ENCODE measurements at regions not wholly inside any gene's neighbourhood (a gene's known extent, or its start where the extent isn't known, plus 50 kb on each side); places are given as distances from the start of the nearest gene placed in this dataset.

DNA sequence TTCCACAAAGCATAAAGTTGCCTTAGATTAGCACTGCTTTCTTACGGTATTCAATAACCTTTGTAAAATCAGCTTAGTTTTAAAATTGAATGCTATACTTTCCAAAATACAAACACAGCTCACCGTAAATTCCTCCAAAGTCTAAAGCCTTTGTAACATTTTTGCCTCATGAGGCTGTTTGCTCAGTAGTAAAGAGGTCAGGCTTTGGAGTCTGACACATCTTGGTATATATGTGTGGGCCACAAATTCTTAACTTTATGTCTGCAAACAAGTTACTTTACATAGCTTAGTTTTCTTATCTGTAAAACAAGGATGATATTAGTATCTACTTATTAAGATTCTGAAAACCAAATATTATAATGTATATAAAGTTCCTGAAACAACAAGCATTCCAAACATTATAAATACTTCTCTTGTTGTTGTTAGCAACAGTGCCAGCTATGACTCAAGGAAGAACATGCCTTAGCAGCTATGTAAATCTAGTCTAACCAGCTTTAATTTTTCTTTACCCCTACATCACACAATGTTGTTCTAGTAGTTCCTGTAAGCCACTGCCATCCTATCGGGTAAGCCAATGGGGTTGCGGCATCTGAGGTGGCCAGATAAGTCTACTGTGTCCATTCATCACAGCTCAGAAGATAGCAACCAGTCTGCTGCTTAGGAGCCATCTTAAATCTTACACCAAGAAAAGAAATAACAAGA lies 709.0 kb downstream of the KLHL13 start:
- Histone ChIP-seq H2BK12ac (ENCODE audit: insufficient read length, low read depth, low read length) (no peak overlapping the region), H3K4me1 (ENCODE audit: insufficient read depth, low read length) (no peaks in the 10 kb centered on the region), H3K9me3 (ENCODE audit: control insufficient read depth, low read depth, low read length) (no peaks in the 10 kb centered on the region), H3K14ac (ENCODE audit: insufficient read depth, low read length) (no peak overlapping the region), H4K5ac (ENCODE audit: insufficient read length, low read depth, low read length) (no peak overlapping the region), H2BK120ac (ENCODE audit: low read depth, low read length, poor library complexity, severe bottlenecking) (no peak overlapping the region), H3K79me2 (ENCODE audit: insufficient read depth, low read length) (no peaks in the 10 kb centered on the region), H3K4me2 (ENCODE audit: insufficient read depth, insufficient read length, low read length) (no peak overlapping the region), H4K91ac (ENCODE audit: insufficient read length, low read depth, low read length) (no peak overlapping the region), H3K56ac (ENCODE audit: insufficient read length, low read depth, low read length) (no peak overlapping the region), H3T11ph (ENCODE audit: low read length) (no peak overlapping the region), H2BK15ac (ENCODE audit: low read depth, low read length) (no peak overlapping the region), H3K4ac (ENCODE audit: low read depth, low read length) (no peak overlapping the region), H2AFZ (ENCODE audit: low read length) (no peak overlapping the region), H3K18ac (ENCODE audit: insufficient read length, low read depth, low read length) (no peak overlapping the region), H3K23ac (ENCODE audit: insufficient read length, low read depth, low read length) (no peak overlapping the region), H3K27me3 (ENCODE audit: insufficient read depth, low read length) (no peaks in the 10 kb centered on the region), H2BK20ac (ENCODE audit: low read depth, low read length, poor library complexity, severe bottlenecking) (no peak overlapping the region), H3K9ac (ENCODE audit: extremely low read depth, insufficient read length, low read length) (no peak overlapping the region), H2BK5ac (ENCODE audit: insufficient read length, low read length) (no peak overlapping the region), H4K8ac (replicated peaks; ENCODE audit: insufficient read length, low read depth, low read length) (no peak overlapping the region), H3K23me2 (ENCODE audit: insufficient read length, low read depth, low read length, poor library complexity, severe bottlenecking) (no peaks in the 10 kb centered on the region), H4K20me1 (ENCODE audit: control insufficient read depth, insufficient read depth, insufficient read length) (no peaks in the 10 kb centered on the region), H3K79me1 (ENCODE audit: insufficient read depth, low read depth, low read length, poor library complexity, severe bottlenecking) (no peaks in the 10 kb centered on the region), H2AK5ac (ENCODE audit: insufficient read length, low read length) (no peak overlapping the region), H3K27ac (ENCODE audit: insufficient read length, low read depth, low read length) (no peak overlapping the region)
- Mint-ChIP-seq H3K9me3 (peaks cover 24% of the 10 kb centered on the region in 2 experiments), H3K4me1 (no peaks in the 10 kb centered on the region), H3K4me3 (no peak overlapping the region), H3K27ac (no peak overlapping the region), H3K36me3 (ENCODE audit: insufficient read depth in 1 of 3, low read depth in 3 of 3) (peaks cover 0 to 25% (median 6%) of the 10 kb centered on the region in 3 experiments; a peak in 5 of 7 replicates), H3K27me3 (ENCODE audit: low read depth) (peaks cover 2% of the 10 kb centered on the region; the same call in 1 of the 2 replicates)
- DNase-seq: no peak
- TF ChIP-seq, protein P1, sequence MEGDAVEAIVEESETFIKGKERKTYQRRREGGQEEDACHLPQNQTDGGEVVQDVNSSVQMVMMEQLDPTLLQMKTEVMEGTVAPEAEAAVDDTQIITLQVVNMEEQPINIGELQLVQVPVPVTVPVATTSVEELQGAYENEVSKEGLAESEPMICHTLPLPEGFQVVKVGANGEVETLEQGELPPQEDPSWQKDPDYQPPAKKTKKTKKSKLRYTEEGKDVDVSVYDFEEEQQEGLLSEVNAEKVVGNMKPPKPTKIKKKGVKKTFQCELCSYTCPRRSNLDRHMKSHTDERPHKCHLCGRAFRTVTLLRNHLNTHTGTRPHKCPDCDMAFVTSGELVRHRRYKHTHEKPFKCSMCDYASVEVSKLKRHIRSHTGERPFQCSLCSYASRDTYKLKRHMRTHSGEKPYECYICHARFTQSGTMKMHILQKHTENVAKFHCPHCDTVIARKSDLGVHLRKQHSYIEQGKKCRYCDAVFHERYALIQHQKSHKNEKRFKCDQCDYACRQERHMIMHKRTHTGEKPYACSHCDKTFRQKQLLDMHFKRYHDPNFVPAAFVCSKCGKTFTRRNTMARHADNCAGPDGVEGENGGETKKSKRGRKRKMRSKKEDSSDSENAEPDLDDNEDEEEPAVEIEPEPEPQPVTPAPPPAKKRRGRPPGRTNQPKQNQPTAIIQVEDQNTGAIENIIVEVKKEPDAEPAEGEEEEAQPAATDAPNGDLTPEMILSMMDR (conservative IDR thresholded peaks at IDR 0.05): no peak
- WGBS (ENCODE audit: extremely low coverage, insufficient read length, low lambda C conversion rate): no CpG with 5 or more reads among the region's 4 CpGs
